Thyroid gland (tissue), 4 donors: ENCODE measurements at regions not wholly inside any gene's neighbourhood (a gene's known extent, or its start where the extent isn't known, plus 50 kb on each side); places are given as distances from the start of the nearest gene placed in this dataset.

Experiments used
- POLR2A ChIP-seq, 2 donors: fragments of 450-650 bp; IDR thresholded peaks; one replicate each; pipeline ENCODE4 v1.6.1; 2017; ENCODE audit warnings: antibody characterized with exemption in 2 of 2, mild to moderate bottlenecking in 2 of 2, moderate library complexity in 1 of 2
- TF ChIP-seq, protein P1 (sequence below), 6 experiments: fragments of 200-600 bp in 3 of 6; fragments of 450-650 bp in 3 of 6; sonication (generic) in 3 of 6; IDR thresholded peaks; one replicate each; pipeline ENCODE4 v1.5.1; 2016 to 2019; ENCODE audit warnings: antibody characterized with exemption in 6 of 6, mild to moderate bottlenecking in 2 of 6, inconsistent platforms in 1 of 6, moderate library complexity in 1 of 6

- TF ChIP-seq, protein P1, sequence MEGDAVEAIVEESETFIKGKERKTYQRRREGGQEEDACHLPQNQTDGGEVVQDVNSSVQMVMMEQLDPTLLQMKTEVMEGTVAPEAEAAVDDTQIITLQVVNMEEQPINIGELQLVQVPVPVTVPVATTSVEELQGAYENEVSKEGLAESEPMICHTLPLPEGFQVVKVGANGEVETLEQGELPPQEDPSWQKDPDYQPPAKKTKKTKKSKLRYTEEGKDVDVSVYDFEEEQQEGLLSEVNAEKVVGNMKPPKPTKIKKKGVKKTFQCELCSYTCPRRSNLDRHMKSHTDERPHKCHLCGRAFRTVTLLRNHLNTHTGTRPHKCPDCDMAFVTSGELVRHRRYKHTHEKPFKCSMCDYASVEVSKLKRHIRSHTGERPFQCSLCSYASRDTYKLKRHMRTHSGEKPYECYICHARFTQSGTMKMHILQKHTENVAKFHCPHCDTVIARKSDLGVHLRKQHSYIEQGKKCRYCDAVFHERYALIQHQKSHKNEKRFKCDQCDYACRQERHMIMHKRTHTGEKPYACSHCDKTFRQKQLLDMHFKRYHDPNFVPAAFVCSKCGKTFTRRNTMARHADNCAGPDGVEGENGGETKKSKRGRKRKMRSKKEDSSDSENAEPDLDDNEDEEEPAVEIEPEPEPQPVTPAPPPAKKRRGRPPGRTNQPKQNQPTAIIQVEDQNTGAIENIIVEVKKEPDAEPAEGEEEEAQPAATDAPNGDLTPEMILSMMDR (IDR thresholded peaks at IDR 0.05) = no peak
- no peak for TF ChIP-seq POLR2A (IDR thresholded peaks at IDR 0.05)
These were observed 84.9 kb upstream of the ACP3 start for GRCh38 chr3:132232231-132232792.
